ENCODE measurements at regions not wholly inside any gene's neighbourhood (a gene's known extent, or its start where the extent isn't known, plus 50 kb on each side); places are given as distances from the start of the nearest gene placed in this dataset.

DNA sequence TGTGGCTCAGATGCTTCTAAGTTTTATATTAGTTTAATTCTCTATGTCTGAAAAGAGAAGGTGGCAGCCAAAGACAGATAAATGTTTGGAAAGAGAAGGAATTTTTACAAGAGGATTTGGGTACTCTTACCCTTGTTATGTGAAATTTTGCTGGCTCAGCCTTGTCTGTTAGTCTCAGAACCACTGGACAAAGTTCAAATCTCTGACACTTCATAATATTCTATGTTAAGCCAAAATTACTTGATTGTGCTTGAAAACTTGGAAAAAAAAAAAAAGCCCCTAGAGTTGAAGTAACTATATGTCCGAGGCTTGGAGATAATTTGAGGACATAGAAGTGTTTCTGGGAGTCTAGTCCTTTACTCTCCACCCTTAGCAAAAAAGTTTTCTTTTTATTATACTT, 1079.3 kb upstream of the LRRTM3 start:
- no peaks in the 10 kb centered on the region for H3K9me3 Mint-ChIP-seq
- WGBS, 2 experiments (ENCODE audit: insufficient coverage in 1 of 2, insufficient read length in 1 of 2): no CpG with 5 or more reads among the region's 1 CpG

GRCh38 chr10:65846949-65847348, 1078.9 kb upstream of the LRRTM3 start:
- Mint-ChIP-seq H3K27ac (no peak overlapping the region), H3K27me3 (ENCODE audit: insufficient read depth) (no peaks in the 10 kb centered on the region), H3K36me3 (ENCODE audit: low read depth) (no peaks in the 10 kb centered on the region), H3K9me3 (no peaks in the 10 kb centered on the region), H3K4me1 (no peaks in the 10 kb centered on the region), H3K4me3 (no peak overlapping the region)
- Histone ChIP-seq H3K4me3 (ENCODE audit: low read length) (no peak overlapping the region), H3K27me3 (ENCODE audit: control insufficient read depth, insufficient read depth, low read length, poor library complexity, severe bottlenecking) (no peaks in the 10 kb centered on the region), H3K27ac (ENCODE audit: low read depth, low read length) (no peak overlapping the region), H3K4me1 (ENCODE audit: control insufficient read depth, insufficient read depth, low read length) (no peaks in the 10 kb centered on the region), H3K9ac (ENCODE audit: extremely low read depth, low read length, poor library complexity, severe bottlenecking) (no peak overlapping the region), H3K9me3 (ENCODE audit: control insufficient read depth, low read length) (no peaks in the 10 kb centered on the region), H3K36me3 (ENCODE audit: control insufficient read depth, insufficient read depth, low read length) (no peaks in the 10 kb centered on the region)
- DNase-seq: no peak
- TF ChIP-seq, protein P1, sequence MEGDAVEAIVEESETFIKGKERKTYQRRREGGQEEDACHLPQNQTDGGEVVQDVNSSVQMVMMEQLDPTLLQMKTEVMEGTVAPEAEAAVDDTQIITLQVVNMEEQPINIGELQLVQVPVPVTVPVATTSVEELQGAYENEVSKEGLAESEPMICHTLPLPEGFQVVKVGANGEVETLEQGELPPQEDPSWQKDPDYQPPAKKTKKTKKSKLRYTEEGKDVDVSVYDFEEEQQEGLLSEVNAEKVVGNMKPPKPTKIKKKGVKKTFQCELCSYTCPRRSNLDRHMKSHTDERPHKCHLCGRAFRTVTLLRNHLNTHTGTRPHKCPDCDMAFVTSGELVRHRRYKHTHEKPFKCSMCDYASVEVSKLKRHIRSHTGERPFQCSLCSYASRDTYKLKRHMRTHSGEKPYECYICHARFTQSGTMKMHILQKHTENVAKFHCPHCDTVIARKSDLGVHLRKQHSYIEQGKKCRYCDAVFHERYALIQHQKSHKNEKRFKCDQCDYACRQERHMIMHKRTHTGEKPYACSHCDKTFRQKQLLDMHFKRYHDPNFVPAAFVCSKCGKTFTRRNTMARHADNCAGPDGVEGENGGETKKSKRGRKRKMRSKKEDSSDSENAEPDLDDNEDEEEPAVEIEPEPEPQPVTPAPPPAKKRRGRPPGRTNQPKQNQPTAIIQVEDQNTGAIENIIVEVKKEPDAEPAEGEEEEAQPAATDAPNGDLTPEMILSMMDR (conservative IDR thresholded peaks at IDR 0.05): no peak
- 80 to 90% methylated on average over 3 to 4 of the region's 4 CpGs for WGBS, 2 experiments (ENCODE audit: insufficient coverage in 1 of 2, insufficient read length in 1 of 2)

More for the DNA sequence above, 1079.3 kb upstream of the LRRTM3 start:
- Histone ChIP-seq H3K4me1 (ENCODE audit: control insufficient read depth, insufficient read depth, low read length) (no peaks in the 10 kb centered on the region), H3K4me3 (ENCODE audit: low read length) (no peak overlapping the region), H3K27ac (ENCODE audit: low read depth, low read length) (no peak overlapping the region), H3K27me3 (ENCODE audit: control insufficient read depth, insufficient read depth, low read length, poor library complexity, severe bottlenecking) (no peaks in the 10 kb centered on the region), H3K36me3 (ENCODE audit: control insufficient read depth, insufficient read depth, low read length) (no peaks in the 10 kb centered on the region), H3K9ac (ENCODE audit: extremely low read depth, low read length, poor library complexity, severe bottlenecking) (no peak overlapping the region), H3K9me3 (ENCODE audit: control insufficient read depth, low read length) (no peaks in the 10 kb centered on the region)
- no peaks in the 10 kb centered on the region for H3K27me3 Mint-ChIP-seq (ENCODE audit: insufficient read depth)
- no peaks in the 10 kb centered on the region for H3K36me3 Mint-ChIP-seq (ENCODE audit: low read depth)
- no peak for DNase-seq
- H3K4me1 Mint-ChIP-seq: no peaks in the 10 kb centered on the region
- TF ChIP-seq, protein P1 (conservative IDR thresholded peaks at IDR 0.05): no peak
- no peak overlapping the region for H3K4me3 Mint-ChIP-seq
- no peak overlapping the region for H3K27ac Mint-ChIP-seq

GRCh38 chr10:65847436-65848230, 1078.2 kb upstream of the LRRTM3 start:
- H3K9ac ChIP-seq (ENCODE audit: extremely low read depth, low read length, poor library complexity, severe bottlenecking): no peak overlapping the region
- no peaks in the 10 kb centered on the region for H3K36me3 Mint-ChIP-seq (ENCODE audit: low read depth)
- H3K4me1 Mint-ChIP-seq: no peaks in the 10 kb centered on the region
- H3K4me3 ChIP-seq (ENCODE audit: low read length): no peak overlapping the region
- no peaks in the 10 kb centered on the region for H3K27me3 ChIP-seq (ENCODE audit: control insufficient read depth, insufficient read depth, low read length, poor library complexity, severe bottlenecking)
- TF ChIP-seq, protein P1 (conservative IDR thresholded peaks at IDR 0.05): no peak
- no peaks in the 10 kb centered on the region for H3K9me3 Mint-ChIP-seq
- no peak overlapping the region for H3K27ac Mint-ChIP-seq
- H3K36me3 ChIP-seq (ENCODE audit: control insufficient read depth, insufficient read depth, low read length): no peaks in the 10 kb centered on the region
- H3K4me1 ChIP-seq (ENCODE audit: control insufficient read depth, insufficient read depth, low read length): no peaks in the 10 kb centered on the region
- no peak for DNase-seq
- no peak overlapping the region for H3K27ac ChIP-seq (ENCODE audit: low read depth, low read length)
- no peaks in the 10 kb centered on the region for H3K9me3 ChIP-seq (ENCODE audit: control insufficient read depth, low read length)
- no peaks in the 10 kb centered on the region for H3K27me3 Mint-ChIP-seq (ENCODE audit: insufficient read depth)
- no peak overlapping the region for H3K4me3 Mint-ChIP-seq
- whole genome bisulfite sequencing, 2 experiments (ENCODE audit: insufficient coverage in 1 of 2, insufficient read length in 1 of 2): 85% methylated on average over 3 of the region's 3 CpGs; no CpG with 5 or more reads in 1 of the 2 experiments
